GM12874 (cell line): ENCODE measurements at regions not wholly inside any gene's neighbourhood (a gene's known extent, or its start where the extent isn't known, plus 50 kb on each side); places are given as distances from the start of the nearest gene placed in this dataset.

ENCODE experiments used
- TF ChIP-seq, protein P1 (sequence below): IDR thresholded peaks from 2 replicates; pipeline ENCODE4 v1.5.1; 2011; ENCODE audit warnings: low read depth, mild to moderate bottlenecking, control low read depth, low read length, moderate library complexity; ENCODE audit not compliant: insufficient read depth

DNA sequence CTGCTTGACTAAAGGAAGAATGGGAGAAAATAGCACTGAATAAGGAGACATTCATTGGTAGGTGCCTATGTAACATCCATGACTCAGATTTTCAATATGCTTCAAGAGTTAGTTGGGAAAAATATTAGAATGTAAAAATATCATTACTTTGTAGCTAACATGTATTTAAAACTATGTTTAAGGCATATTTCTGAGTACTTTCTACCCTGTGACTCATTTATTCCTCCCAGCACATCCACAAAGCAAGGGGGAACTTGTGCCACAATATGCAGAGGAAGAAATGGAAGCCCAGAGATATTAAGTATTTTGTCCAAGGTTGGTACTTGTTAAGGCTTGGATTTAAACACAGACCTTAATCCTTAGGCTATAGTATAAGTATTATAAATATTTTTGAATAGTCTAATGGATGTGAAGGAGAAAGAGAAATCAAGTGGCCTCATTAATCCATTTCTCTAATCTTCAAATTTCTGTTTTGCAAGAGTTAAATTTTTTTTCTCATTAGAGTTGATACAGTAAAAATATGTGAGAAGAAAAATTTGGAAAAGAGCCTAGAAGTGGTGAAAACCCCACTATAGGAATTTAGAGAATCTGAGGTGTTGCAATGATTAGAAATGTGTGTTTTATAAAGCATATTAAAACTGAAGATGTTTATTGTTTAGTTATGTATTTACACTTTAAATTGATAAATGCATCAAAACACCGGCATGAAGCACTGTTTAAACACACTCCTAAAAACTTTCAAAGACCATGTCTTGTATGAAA lies 149.3 kb upstream of the GYPA start:
- TF ChIP-seq, protein P1, sequence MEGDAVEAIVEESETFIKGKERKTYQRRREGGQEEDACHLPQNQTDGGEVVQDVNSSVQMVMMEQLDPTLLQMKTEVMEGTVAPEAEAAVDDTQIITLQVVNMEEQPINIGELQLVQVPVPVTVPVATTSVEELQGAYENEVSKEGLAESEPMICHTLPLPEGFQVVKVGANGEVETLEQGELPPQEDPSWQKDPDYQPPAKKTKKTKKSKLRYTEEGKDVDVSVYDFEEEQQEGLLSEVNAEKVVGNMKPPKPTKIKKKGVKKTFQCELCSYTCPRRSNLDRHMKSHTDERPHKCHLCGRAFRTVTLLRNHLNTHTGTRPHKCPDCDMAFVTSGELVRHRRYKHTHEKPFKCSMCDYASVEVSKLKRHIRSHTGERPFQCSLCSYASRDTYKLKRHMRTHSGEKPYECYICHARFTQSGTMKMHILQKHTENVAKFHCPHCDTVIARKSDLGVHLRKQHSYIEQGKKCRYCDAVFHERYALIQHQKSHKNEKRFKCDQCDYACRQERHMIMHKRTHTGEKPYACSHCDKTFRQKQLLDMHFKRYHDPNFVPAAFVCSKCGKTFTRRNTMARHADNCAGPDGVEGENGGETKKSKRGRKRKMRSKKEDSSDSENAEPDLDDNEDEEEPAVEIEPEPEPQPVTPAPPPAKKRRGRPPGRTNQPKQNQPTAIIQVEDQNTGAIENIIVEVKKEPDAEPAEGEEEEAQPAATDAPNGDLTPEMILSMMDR = no peak

DNA sequence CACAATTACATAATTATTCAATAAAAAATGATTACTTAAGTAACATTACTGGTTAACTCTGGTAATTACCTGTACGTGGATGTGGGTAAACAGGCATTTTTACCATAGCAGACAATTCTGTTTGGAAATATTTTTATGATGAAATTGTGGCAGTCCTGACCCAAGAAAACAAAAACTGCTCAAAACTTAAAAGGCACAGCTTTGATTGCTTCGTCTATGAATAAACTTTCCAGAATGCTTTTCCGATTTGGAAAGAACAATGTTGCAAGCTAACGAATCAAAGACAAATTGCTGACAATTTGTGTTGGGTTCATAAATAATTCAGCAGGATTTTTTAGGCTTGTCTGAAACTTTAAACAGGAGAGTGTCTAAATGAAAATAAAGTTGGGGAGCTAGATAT lies 150.6 kb upstream of the GYPA start:
- TF ChIP-seq, protein P1 = no peak

DNA sequence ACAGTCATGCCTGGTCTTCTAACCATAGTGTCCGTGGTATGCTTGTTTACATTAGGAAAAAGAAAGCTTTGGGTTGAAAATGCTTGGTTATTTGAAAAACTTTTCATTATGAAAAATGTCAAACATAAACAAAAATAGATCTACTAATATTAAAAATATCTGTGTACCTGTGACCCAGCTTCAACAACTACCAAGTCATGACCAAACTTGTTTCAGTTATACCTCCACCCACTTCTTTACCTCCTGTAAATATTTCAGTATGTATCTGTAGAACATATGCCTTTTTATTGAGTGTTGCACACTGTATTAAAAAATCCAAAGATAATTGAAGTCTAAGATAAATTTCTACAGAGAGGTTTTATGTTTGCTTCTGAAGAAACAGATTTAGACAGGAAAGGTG lies 153.7 kb upstream of the GYPA start:
- TF ChIP-seq, protein P1 = no peak

DNA sequence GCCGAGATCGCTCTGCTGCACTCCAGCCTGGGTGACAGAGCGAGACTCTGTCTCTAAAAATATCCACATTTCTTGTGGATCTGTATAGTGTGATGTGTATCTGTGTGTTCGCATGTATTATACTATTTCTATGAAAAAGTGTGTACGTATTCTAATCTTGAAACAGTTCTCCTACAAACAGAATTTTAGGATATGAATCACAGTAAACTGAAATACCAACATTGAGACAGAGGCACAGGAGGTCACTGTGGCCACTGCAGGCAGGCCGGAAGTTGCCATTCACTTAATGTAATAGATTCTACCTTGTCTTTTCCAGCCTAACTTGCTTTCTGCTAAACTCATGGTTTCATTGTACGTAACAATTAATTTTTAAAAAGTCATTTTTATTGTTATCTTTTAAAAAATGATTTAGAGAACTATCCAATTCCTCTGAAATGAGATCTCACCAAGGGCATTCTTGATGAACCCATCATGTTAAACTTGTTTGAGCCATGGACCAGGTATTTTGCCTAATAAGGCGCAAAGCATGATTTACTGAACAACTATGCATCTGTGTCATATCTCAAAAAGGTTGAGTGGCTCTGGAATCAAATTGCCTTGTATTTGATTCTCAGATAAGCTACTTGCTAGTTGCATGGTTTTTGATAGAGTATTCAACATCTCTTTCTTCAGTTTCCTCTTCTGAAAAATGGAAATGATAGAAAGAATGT lies 154.9 kb upstream of the GYPA start:
- TF ChIP-seq, protein P1 = no peak

DNA sequence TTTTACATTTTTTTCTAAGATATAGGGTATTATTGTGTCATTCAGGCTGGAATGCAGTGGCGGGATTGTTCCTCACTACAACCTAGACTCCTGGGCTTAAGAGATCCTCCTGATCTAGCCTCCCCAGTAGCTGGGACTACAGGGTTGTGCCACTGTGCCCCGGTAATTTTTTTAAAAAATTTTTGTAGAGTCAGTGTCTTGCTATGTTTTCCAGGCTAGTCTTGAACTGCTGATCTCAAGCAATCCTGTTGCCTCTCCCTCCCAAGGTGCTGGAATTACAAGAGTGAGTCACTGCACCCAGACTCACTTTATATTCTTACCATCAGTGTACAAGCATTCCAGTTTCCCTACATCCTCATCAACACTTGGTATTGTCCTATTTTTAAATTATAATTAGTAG lies 156.4 kb upstream of the GYPA start:
- TF ChIP-seq, protein P1 = no peak

DNA sequence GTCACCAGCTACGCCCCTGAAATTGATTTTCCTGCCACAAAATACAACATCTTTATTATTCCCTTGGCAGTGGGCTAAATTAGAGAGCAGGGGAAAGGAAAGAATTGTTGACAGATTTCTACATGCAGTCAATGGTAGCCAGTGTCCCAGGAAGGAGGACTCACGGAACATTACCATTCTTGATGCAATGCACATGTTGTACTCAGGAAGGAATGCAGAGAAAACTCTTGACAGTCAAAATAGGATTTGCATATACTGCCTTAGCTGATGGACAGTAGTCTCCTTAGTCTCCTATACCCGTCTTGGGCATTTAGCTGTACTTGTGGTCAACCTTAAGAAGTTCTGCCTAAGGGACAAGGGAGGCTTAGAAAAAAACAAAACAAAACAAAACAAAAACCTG lies 158.0 kb upstream of the GYPA start:
- TF ChIP-seq, protein P1 = no peak

DNA sequence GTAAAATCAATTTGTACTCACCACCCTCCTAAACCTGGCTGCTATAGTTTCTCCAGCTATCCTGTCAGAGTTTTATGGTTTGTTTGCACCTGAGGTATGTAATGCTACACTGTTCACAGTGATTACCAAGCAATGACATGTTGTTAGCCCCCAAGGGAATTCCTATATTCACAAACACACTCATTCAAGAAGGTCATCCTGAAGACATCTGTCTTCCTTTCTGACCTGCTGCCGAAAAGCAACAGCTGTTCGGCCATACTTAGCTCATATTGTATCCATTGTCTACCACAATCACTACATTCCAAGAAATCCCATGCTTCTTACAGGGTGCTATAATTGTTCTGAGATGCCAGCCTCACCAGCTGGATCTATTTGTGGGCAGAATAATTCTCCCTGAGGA lies 160.1 kb upstream of the GYPA start:
- TF ChIP-seq, protein P1 = no peak
